ENCODE measurements at regions not wholly inside any gene's neighbourhood (a gene's known extent, or its start where the extent isn't known, plus 50 kb on each side); places are given as distances from the start of the nearest gene placed in this dataset.

DNA sequence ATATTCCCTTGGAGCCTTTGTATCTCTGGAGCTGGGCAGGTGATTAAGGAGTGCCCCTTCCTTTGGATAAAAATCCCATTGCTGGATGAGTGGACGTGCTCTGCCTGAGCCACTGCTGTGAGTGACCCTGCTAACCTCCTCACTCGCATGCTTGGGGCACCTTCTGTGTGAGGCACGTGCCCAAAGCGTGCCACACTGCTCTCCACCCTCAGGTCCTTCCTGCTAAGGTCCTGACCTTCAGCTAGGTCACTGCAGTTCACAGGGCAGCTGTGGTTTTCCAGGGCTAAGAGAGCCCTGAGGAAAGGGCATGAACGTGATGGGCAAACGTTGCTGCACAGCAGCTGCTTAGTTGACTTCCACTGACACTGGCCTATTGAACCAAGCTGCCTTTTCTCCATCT is 204.4 kb upstream of the COBL start:
- ChIA-PET CTCF (ENCODE audit: partially characterized antibody) (no interaction called here), POLR2A (ENCODE audit: partially characterized antibody) (no interaction called here)
- Histone ChIP-seq H4K8ac (ENCODE audit: extremely low read depth, insufficient read depth, low read length) (no peak overlapping the region), H3K4me3 (ENCODE audit: extremely low read depth in 1 of 4, insufficient read depth in 2 of 4, low read depth in 3 of 4, low read length in 4 of 4) (no peak overlapping the region), H3K79me2 (ENCODE audit: control insufficient read depth in 1 of 2, insufficient read depth in 2 of 2, low read length in 2 of 2) (no peaks in the 10 kb centered on the region), H3K9ac (replicated peaks in 1 of 4; ENCODE audit: extremely low read depth in 1 of 4, low read depth in 3 of 4, low read length in 3 of 4) (no peak overlapping the region), H4K5ac (ENCODE audit: insufficient read length, low read depth, low read length) (no peak overlapping the region), H3K36me3 (ENCODE audit: control insufficient read depth in 2 of 4, insufficient read depth in 4 of 4, low read length in 3 of 4) (no peaks in the 10 kb centered on the region), H4K20me1 (replicated peaks in 1 of 2; ENCODE audit: control insufficient read depth in 1 of 2, insufficient read depth in 2 of 2, low read length in 2 of 2) (no peaks in the 10 kb centered on the region), H3K27me3 (replicated peaks in 1 of 4; ENCODE audit: control insufficient read depth in 3 of 4, extremely low read depth in 1 of 4, insufficient read depth in 3 of 4, low read length in 3 of 4) (no peaks in the 10 kb centered on the region), H3K9me3 (ENCODE audit: insufficient read depth in 2 of 2, low read depth in 1 of 2, low read length in 1 of 2) (no peaks in the 10 kb centered on the region), H3K18ac (ENCODE audit: extremely low read depth, low read length) (no peak overlapping the region), H3K23ac (ENCODE audit: insufficient read length) (no peak overlapping the region), H2BK20ac (ENCODE audit: low read length) (no peak overlapping the region), H3K27ac (ENCODE audit: low read depth, low read length) (no peak overlapping the region), H3K79me1 (ENCODE audit: low read depth, low read length) (no peaks in the 10 kb centered on the region), H3K56ac (replicated peaks; ENCODE audit: insufficient read length, low read depth, low read length) (no peak overlapping the region), H3K14ac (ENCODE audit: insufficient read length) (no peak overlapping the region), H2BK12ac (ENCODE audit: low read depth, low read length) (no peak overlapping the region), H3K4me1 (replicated peaks in 1 of 4; ENCODE audit: control insufficient read depth in 3 of 4, insufficient read depth in 4 of 4, low read length in 3 of 4) (peaks cover 0 to 7% (median 0%) of the 10 kb centered on the region in 4 experiments; a peak in 1 of 7 replicates), H2BK15ac (ENCODE audit: low read length) (no peak overlapping the region), H2BK5ac (ENCODE audit: low read depth, low read length) (no peak overlapping the region), H2BK120ac (replicated peaks; ENCODE audit: low read depth, low read length) (no peak overlapping the region), H3K23me2 (ENCODE audit: low read depth, low read length) (no peaks in the 10 kb centered on the region), H3K4ac (replicated peaks; ENCODE audit: insufficient read length, low read depth, low read length) (no peak overlapping the region), H2AK5ac (ENCODE audit: low read depth, low read length) (no peak overlapping the region), H4K91ac (replicated peaks; ENCODE audit: insufficient read length, low read length) (no peak overlapping the region), H3K4me2 (ENCODE audit: insufficient read depth in 1 of 2, low read depth in 2 of 2, low read length in 2 of 2) (no peak overlapping the region), H2AFZ (ENCODE audit: low read length) (peak overlapping the region; percentile 16; the same call in 1 of the 2 replicates)
- WGBS, 2 experiments (ENCODE audit: extremely low coverage in 1 of 2, insufficient coverage in 1 of 2, insufficient read length in 1 of 2, insufficient replicate concordance in 2 of 2, low coverage in 1 of 2, low lambda C conversion rate in 2 of 2, missing lambda C conversion rate in 1 of 2): 76% methylated on average over 6 of the region's 6 CpGs; no CpG with 5 or more reads in 1 of the 2 experiments
- no peak for FAIRE-seq
- no peak for DNase-seq (ENCODE audit: low read depth in 1 of 2, low spot score in 2 of 2)
- TF ChIP-seq RXRA (IDR thresholded peaks at IDR 0.05; ENCODE audit: insufficient read depth, low read depth, low read length): no peak
- no peak for TF ChIP-seq EZH2 (IDR thresholded peaks at IDR 0.05; ENCODE audit: low read depth, low read length, severe bottlenecking)
- TF ChIP-seq SP2 (IDR thresholded peaks at IDR 0.05; ENCODE audit: low read length): no peak
- TF ChIP-seq POLR2A (IDR thresholded peaks at IDR 0.05; ENCODE audit: control extremely low read depth in 1 of 2, low read depth in 2 of 2, low read length in 2 of 2): no peak
- no peak for TF ChIP-seq TBP (IDR thresholded peaks at IDR 0.05; ENCODE audit: low read depth, low read length)
- TF ChIP-seq CHD1 (IDR thresholded peaks at IDR 0.05; ENCODE audit: low read depth, low read length): no peak
- no peak for TF ChIP-seq ZNF274 (IDR thresholded peaks at IDR 0.05; ENCODE audit: borderline replicate concordance, extremely low read depth, low read length)

Measured in H1 (cell line).